ENCODE measurements at regions not wholly inside any gene's neighbourhood (a gene's known extent, or its start where the extent isn't known, plus 50 kb on each side); places are given as distances from the start of the nearest gene placed in this dataset.

DNA sequence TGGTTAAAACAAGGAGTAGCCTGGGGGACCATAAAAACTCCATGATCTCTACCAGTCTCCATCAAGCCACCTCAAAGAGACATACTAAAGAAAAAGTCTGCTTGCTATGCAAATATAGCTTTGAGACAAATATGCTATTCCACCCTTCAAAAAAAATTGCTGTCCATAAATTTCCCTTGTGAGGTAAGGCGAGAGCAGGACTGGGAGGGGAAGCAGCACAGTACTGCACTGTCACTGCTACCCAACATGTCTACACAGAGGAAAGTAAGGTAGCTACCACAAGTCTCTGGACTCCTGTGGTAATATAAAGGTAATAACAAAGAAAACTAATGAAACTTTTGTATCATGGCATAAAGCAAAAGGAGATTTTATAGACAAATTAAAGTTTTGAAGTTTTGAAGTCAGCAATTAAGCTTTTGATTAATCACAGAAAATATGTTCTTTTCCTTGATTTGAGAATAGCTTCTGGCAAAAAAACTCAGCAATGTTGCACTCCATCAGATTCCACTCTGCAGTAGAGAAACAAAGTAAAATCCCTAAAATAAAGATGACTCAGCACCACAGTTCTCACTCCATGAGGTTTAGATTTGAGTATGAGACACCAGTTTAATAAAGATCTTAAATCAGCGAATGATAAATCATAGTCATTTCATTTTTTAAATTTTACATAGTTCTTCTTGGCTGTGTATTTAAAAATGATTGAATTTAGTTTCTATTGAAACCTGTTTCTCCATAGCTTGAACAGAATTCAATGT lies 602.4 kb downstream of the COL12A1 start:
- H3K4me1 ChIP-seq (ENCODE audit: insufficient read depth, low read length): peaks cover 43% of the 10 kb centered on the region
- H3F3A ChIP-seq (ENCODE audit: low read length, unreplicated experiment): no peaks in the 10 kb centered on the region
- ATAC-seq: no peak
- H3K27me3 ChIP-seq (ENCODE audit: low read length): no peaks in the 10 kb centered on the region
- H3K9me3 ChIP-seq (ENCODE audit: low read length): no peaks in the 10 kb centered on the region
- no peaks in the 10 kb centered on the region for H3K9me2 ChIP-seq (replicated peaks; ENCODE audit: low read length)
- H3K27ac ChIP-seq (ENCODE audit: low read length): no peak overlapping the region
- H3K9ac ChIP-seq (ENCODE audit: low read length): no peak overlapping the region
- no peaks in the 10 kb centered on the region for H4K20me1 ChIP-seq (ENCODE audit: low read length)
- no peak overlapping the region for H3K4me3 ChIP-seq (ENCODE audit: low read length)
- POLR2A ChIA-PET (ENCODE audit: unreplicated experiment): no interaction called here
- DNase-seq: no peak
- no TSS peak for BruUV-seq (replicated peaks)
- TF ChIP-seq EZH2 (IDR thresholded peaks at IDR 0.05; ENCODE audit: low read length, unreplicated experiment): no peak
- no peak for TF ChIP-seq EZH2phosphoT487 (IDR thresholded peaks at IDR 0.05; ENCODE audit: borderline replicate concordance, low read length)
- TF ChIP-seq, protein P1, sequence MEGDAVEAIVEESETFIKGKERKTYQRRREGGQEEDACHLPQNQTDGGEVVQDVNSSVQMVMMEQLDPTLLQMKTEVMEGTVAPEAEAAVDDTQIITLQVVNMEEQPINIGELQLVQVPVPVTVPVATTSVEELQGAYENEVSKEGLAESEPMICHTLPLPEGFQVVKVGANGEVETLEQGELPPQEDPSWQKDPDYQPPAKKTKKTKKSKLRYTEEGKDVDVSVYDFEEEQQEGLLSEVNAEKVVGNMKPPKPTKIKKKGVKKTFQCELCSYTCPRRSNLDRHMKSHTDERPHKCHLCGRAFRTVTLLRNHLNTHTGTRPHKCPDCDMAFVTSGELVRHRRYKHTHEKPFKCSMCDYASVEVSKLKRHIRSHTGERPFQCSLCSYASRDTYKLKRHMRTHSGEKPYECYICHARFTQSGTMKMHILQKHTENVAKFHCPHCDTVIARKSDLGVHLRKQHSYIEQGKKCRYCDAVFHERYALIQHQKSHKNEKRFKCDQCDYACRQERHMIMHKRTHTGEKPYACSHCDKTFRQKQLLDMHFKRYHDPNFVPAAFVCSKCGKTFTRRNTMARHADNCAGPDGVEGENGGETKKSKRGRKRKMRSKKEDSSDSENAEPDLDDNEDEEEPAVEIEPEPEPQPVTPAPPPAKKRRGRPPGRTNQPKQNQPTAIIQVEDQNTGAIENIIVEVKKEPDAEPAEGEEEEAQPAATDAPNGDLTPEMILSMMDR (conservative IDR thresholded peaks at IDR 0.05; ENCODE audit: low read depth, low read length): no peak
- H2AFZ ChIP-seq (ENCODE audit: low read length): no peak overlapping the region
- CTCF ChIA-PET: no interaction called here
- H3K4me2 ChIP-seq (ENCODE audit: low read length): no peak overlapping the region
- intact Hi-C loops (cut with micrococcal nuclease): loop anchor here (10.0 kb wide), 1 partner anchor 601 kb away; the partner anchor contains the start of gene COL12A1
- no peaks in the 10 kb centered on the region for H3K79me2 ChIP-seq (ENCODE audit: low read length)
- no peaks in the 10 kb centered on the region for H3K36me3 ChIP-seq (ENCODE audit: low read depth, low read length)

GRCh38 chr6:74602206-74602605 lies 603.6 kb downstream of the COL12A1 start:
- Histone ChIP-seq H3K36me3 (ENCODE audit: low read depth, low read length) (no peaks in the 10 kb centered on the region), H3K9me3 (ENCODE audit: low read length) (no peaks in the 10 kb centered on the region), H2AFZ (ENCODE audit: low read length) (no peak overlapping the region), H4K20me1 (ENCODE audit: low read length) (no peaks in the 10 kb centered on the region), H3K9ac (ENCODE audit: low read length) (no peak overlapping the region), H3K9me2 (replicated peaks; ENCODE audit: low read length) (no peaks in the 10 kb centered on the region), H3F3A (ENCODE audit: low read length, unreplicated experiment) (peaks cover 4% of the 10 kb centered on the region), H3K4me1 (ENCODE audit: insufficient read depth, low read length) (peaks cover 43% of the 10 kb centered on the region), H3K79me2 (ENCODE audit: low read length) (no peaks in the 10 kb centered on the region), H3K27me3 (ENCODE audit: low read length) (no peaks in the 10 kb centered on the region), H3K4me3 (ENCODE audit: low read length) (no peak overlapping the region), H3K27ac (ENCODE audit: low read length) (no peak overlapping the region), H3K4me2 (ENCODE audit: low read length) (no peak overlapping the region)
- ChIA-PET POLR2A (ENCODE audit: unreplicated experiment) (interaction anchor here (0.7 kb wide), 1 partner anchor 25 kb away, joined by 5 read pairs; no protein-coding TSS in a partner anchor), CTCF (no interaction called here)
- DNase-seq (no peak), ATAC-seq (no peak)
- intact Hi-C loops (cut with micrococcal nuclease): loop anchor here (10.0 kb wide), 1 partner anchor 603 kb away; the partner anchor contains the start of gene COL12A1
- no peak for TF ChIP-seq EZH2phosphoT487 (IDR thresholded peaks at IDR 0.05; ENCODE audit: borderline replicate concordance, low read length)
- TF ChIP-seq, protein P1 (conservative IDR thresholded peaks at IDR 0.05; ENCODE audit: low read depth, low read length): no peak
- TF ChIP-seq EZH2 (IDR thresholded peaks at IDR 0.05; ENCODE audit: low read length, unreplicated experiment): no peak
- no TSS peak for BruUV-seq (replicated peaks)
